ENCODE measurements at regions not wholly inside any gene's neighbourhood (a gene's known extent, or its start where the extent isn't known, plus 50 kb on each side); places are given as distances from the start of the nearest gene placed in this dataset.

GRCh38 chr9:115286411-115286810 is 168.5 kb upstream of the TNC start:
- no peak for DNase-seq (ENCODE audit: low read depth in 6 of 9, low spot score in 9 of 9)
- no peaks in the 10 kb centered on the region for H3K9me3 ChIP-seq (ENCODE audit: control insufficient read depth in 2 of 2, insufficient read depth in 1 of 2, low read length in 1 of 2)
- no peak overlapping the region for H3K4me3 ChIP-seq (ENCODE audit: low read length in 2 of 2)
- no peaks in the 10 kb centered on the region for H3K27me3 ChIP-seq (ENCODE audit: control insufficient read depth in 2 of 2, insufficient read depth in 1 of 2, low read length in 1 of 2)
- 93% methylated on average over 1 of the region's 1 CpG for WGBS
- no peaks in the 10 kb centered on the region for H3K36me3 ChIP-seq (ENCODE audit: control insufficient read depth in 2 of 2, insufficient read depth in 2 of 2, low read length in 1 of 2)
- no peak overlapping the region for H3K27ac ChIP-seq (ENCODE audit: low read depth in 1 of 2, low read length in 1 of 2)
- H3K4me1 ChIP-seq (ENCODE audit: control insufficient read depth in 2 of 2, insufficient read depth in 2 of 2, low read length in 2 of 2): peaks cover 0 to 2% of the 10 kb centered on the region in 2 donors

GRCh38 chr9:115289757-115290208 is 171.8 kb upstream of the TNC start:
- H3K27ac ChIP-seq (ENCODE audit: low read depth in 1 of 2, low read length in 1 of 2): no peak overlapping the region
- no peaks in the 10 kb centered on the region for H3K27me3 ChIP-seq (ENCODE audit: control insufficient read depth in 2 of 2, insufficient read depth in 1 of 2, low read length in 1 of 2)
- H3K9me3 ChIP-seq (ENCODE audit: control insufficient read depth in 2 of 2, insufficient read depth in 1 of 2, low read length in 1 of 2): no peaks in the 10 kb centered on the region
- WGBS: 95% methylated on average over 1 of the region's 1 CpG
- no peaks in the 10 kb centered on the region for H3K36me3 ChIP-seq (ENCODE audit: control insufficient read depth in 2 of 2, insufficient read depth in 2 of 2, low read length in 1 of 2)
- no peak overlapping the region for H3K4me3 ChIP-seq (ENCODE audit: low read length in 2 of 2)
- peaks cover 0 to 2% of the 10 kb centered on the region in 2 donors for H3K4me1 ChIP-seq (ENCODE audit: control insufficient read depth in 2 of 2, insufficient read depth in 2 of 2, low read length in 2 of 2)
- no peak for DNase-seq (ENCODE audit: low read depth in 6 of 9, low spot score in 9 of 9)

GRCh38 chr9:115291841-115292240 is 173.9 kb upstream of the TNC start:
- WGBS: 93% methylated on average over 3 of the region's 3 CpGs
- H3K4me1 ChIP-seq (ENCODE audit: control insufficient read depth in 2 of 2, insufficient read depth in 2 of 2, low read length in 2 of 2): peaks cover 0 to 2% of the 10 kb centered on the region in 2 donors
- no peak for DNase-seq (ENCODE audit: low read depth in 6 of 9, low spot score in 9 of 9)
- H3K27me3 ChIP-seq (ENCODE audit: control insufficient read depth in 2 of 2, insufficient read depth in 1 of 2, low read length in 1 of 2): no peaks in the 10 kb centered on the region
- no peak overlapping the region for H3K27ac ChIP-seq (ENCODE audit: low read depth in 1 of 2, low read length in 1 of 2)
- H3K4me3 ChIP-seq (ENCODE audit: low read length in 2 of 2): no peak overlapping the region
- H3K9me3 ChIP-seq (ENCODE audit: control insufficient read depth in 2 of 2, insufficient read depth in 1 of 2, low read length in 1 of 2): no peaks in the 10 kb centered on the region
- H3K36me3 ChIP-seq (ENCODE audit: control insufficient read depth in 2 of 2, insufficient read depth in 2 of 2, low read length in 1 of 2): no peaks in the 10 kb centered on the region

GRCh38 chr9:115292584-115293279 is 174.8 kb upstream of the TNC start:
- peaks cover 0 to 2% of the 10 kb centered on the region in 2 donors for H3K4me1 ChIP-seq (ENCODE audit: control insufficient read depth in 2 of 2, insufficient read depth in 2 of 2, low read length in 2 of 2)
- H3K27ac ChIP-seq (ENCODE audit: low read depth in 1 of 2, low read length in 1 of 2): no peak overlapping the region
- 95% methylated on average over 4 of the region's 4 CpGs for WGBS

GRCh38 chr9:115295734-115296133 is 177.8 kb upstream of the TNC start:
- H3K27ac ChIP-seq (ENCODE audit: low read depth in 1 of 2, low read length in 1 of 2): no peak overlapping the region
- no peaks in the 10 kb centered on the region for H3K36me3 ChIP-seq (ENCODE audit: control insufficient read depth in 2 of 2, insufficient read depth in 2 of 2, low read length in 1 of 2)
- no peaks in the 10 kb centered on the region for H3K27me3 ChIP-seq (ENCODE audit: control insufficient read depth in 2 of 2, insufficient read depth in 1 of 2, low read length in 1 of 2)
- WGBS: 83% methylated on average over 2 of the region's 2 CpGs
- no peak for DNase-seq (ENCODE audit: low read depth in 6 of 9, low spot score in 9 of 9)
- no peak overlapping the region for H3K4me3 ChIP-seq (ENCODE audit: low read length in 2 of 2)
- no peaks in the 10 kb centered on the region for H3K4me1 ChIP-seq (ENCODE audit: control insufficient read depth in 2 of 2, insufficient read depth in 2 of 2, low read length in 2 of 2)
- H3K9me3 ChIP-seq (ENCODE audit: control insufficient read depth in 2 of 2, insufficient read depth in 1 of 2, low read length in 1 of 2): no peaks in the 10 kb centered on the region

More at GRCh38 chr9:115292584-115293279, 174.8 kb upstream of the TNC start:
- Histone ChIP-seq H3K4me3 (ENCODE audit: low read length in 2 of 2) (no peak overlapping the region), H3K9me3 (ENCODE audit: control insufficient read depth in 2 of 2, insufficient read depth in 1 of 2, low read length in 1 of 2) (no peaks in the 10 kb centered on the region), H3K36me3 (ENCODE audit: control insufficient read depth in 2 of 2, insufficient read depth in 2 of 2, low read length in 1 of 2) (no peaks in the 10 kb centered on the region), H3K27me3 (ENCODE audit: control insufficient read depth in 2 of 2, insufficient read depth in 1 of 2, low read length in 1 of 2) (no peaks in the 10 kb centered on the region)
- no peak for DNase-seq (ENCODE audit: low read depth in 6 of 9, low spot score in 9 of 9)

- Histone ChIP-seq H3K4me3 (ENCODE audit: low read length in 2 of 2) (no peak overlapping the region), H3K27me3 (ENCODE audit: control insufficient read depth in 2 of 2, insufficient read depth in 1 of 2, low read length in 1 of 2) (no peaks in the 10 kb centered on the region), H3K36me3 (ENCODE audit: control insufficient read depth in 2 of 2, insufficient read depth in 2 of 2, low read length in 1 of 2) (no peaks in the 10 kb centered on the region), H3K4me1 (ENCODE audit: control insufficient read depth in 2 of 2, insufficient read depth in 2 of 2, low read length in 2 of 2) (no peaks in the 10 kb centered on the region), H3K27ac (ENCODE audit: low read depth in 1 of 2, low read length in 1 of 2) (no peak overlapping the region), H3K9me3 (ENCODE audit: control insufficient read depth in 2 of 2, insufficient read depth in 1 of 2, low read length in 1 of 2) (no peaks in the 10 kb centered on the region)
- no peak for DNase-seq (ENCODE audit: low read depth in 6 of 9, low spot score in 9 of 9)
- WGBS: 89% methylated on average over 1 of the region's 1 CpG
Measured at GRCh38 chr9:115296831-115297565, 179.0 kb upstream of the TNC start.

GRCh38 chr9:115300116-115300515 is 182.2 kb upstream of the TNC start:
- no peaks in the 10 kb centered on the region for H3K4me1 ChIP-seq (ENCODE audit: control insufficient read depth in 2 of 2, insufficient read depth in 2 of 2, low read length in 2 of 2)
- 72% methylated on average over 1 of the region's 1 CpG for WGBS
- no peak overlapping the region for H3K4me3 ChIP-seq (ENCODE audit: low read length in 2 of 2)
- no peaks in the 10 kb centered on the region for H3K27me3 ChIP-seq (ENCODE audit: control insufficient read depth in 2 of 2, insufficient read depth in 1 of 2, low read length in 1 of 2)
- no peaks in the 10 kb centered on the region for H3K9me3 ChIP-seq (ENCODE audit: control insufficient read depth in 2 of 2, insufficient read depth in 1 of 2, low read length in 1 of 2)
- DNase-seq (ENCODE audit: low read depth in 6 of 9, low spot score in 9 of 9): no peak
- H3K36me3 ChIP-seq (ENCODE audit: control insufficient read depth in 2 of 2, insufficient read depth in 2 of 2, low read length in 1 of 2): no peaks in the 10 kb centered on the region
- H3K27ac ChIP-seq (ENCODE audit: low read depth in 1 of 2, low read length in 1 of 2): no peak overlapping the region

GRCh38 chr9:115300874-115301273 is 182.9 kb upstream of the TNC start:
- Histone ChIP-seq H3K36me3 (ENCODE audit: control insufficient read depth in 2 of 2, insufficient read depth in 2 of 2, low read length in 1 of 2) (no peaks in the 10 kb centered on the region), H3K4me3 (ENCODE audit: low read length in 2 of 2) (no peak overlapping the region), H3K27ac (ENCODE audit: low read depth in 1 of 2, low read length in 1 of 2) (no peak overlapping the region), H3K4me1 (ENCODE audit: control insufficient read depth in 2 of 2, insufficient read depth in 2 of 2, low read length in 2 of 2) (no peaks in the 10 kb centered on the region), H3K27me3 (ENCODE audit: control insufficient read depth in 2 of 2, insufficient read depth in 1 of 2, low read length in 1 of 2) (no peaks in the 10 kb centered on the region), H3K9me3 (ENCODE audit: control insufficient read depth in 2 of 2, insufficient read depth in 1 of 2, low read length in 1 of 2) (no peaks in the 10 kb centered on the region)
- WGBS: 97% methylated on average over 2 of the region's 2 CpGs
- DNase-seq (ENCODE audit: low read depth in 6 of 9, low spot score in 9 of 9): no peak

- Histone ChIP-seq H3K4me1 (ENCODE audit: control insufficient read depth in 2 of 2, insufficient read depth in 2 of 2, low read length in 2 of 2) (no peaks in the 10 kb centered on the region), H3K9me3 (ENCODE audit: control insufficient read depth in 2 of 2, insufficient read depth in 1 of 2, low read length in 1 of 2) (no peaks in the 10 kb centered on the region), H3K27me3 (ENCODE audit: control insufficient read depth in 2 of 2, insufficient read depth in 1 of 2, low read length in 1 of 2) (no peaks in the 10 kb centered on the region), H3K27ac (ENCODE audit: low read depth in 1 of 2, low read length in 1 of 2) (no peak overlapping the region), H3K36me3 (ENCODE audit: control insufficient read depth in 2 of 2, insufficient read depth in 2 of 2, low read length in 1 of 2) (no peaks in the 10 kb centered on the region), H3K4me3 (ENCODE audit: low read length in 2 of 2) (no peak overlapping the region)
- DNase-seq (ENCODE audit: low read depth in 6 of 9, low spot score in 9 of 9): no peak
- WGBS: 91% methylated on average over 5 of the region's 5 CpGs
Measured at GRCh38 chr9:115301581-115301980, 183.6 kb upstream of the TNC start.
